ENCODE measurements at regions not wholly inside any gene's neighbourhood (a gene's known extent, or its start where the extent isn't known, plus 50 kb on each side); places are given as distances from the start of the nearest gene placed in this dataset.

GRCh38 chr5:143892271-143892670 lies 80.3 kb downstream of the HMHB1 start:
- TF ChIP-seq CTCF (IDR thresholded peaks at IDR 0.05): no peak

DNA sequence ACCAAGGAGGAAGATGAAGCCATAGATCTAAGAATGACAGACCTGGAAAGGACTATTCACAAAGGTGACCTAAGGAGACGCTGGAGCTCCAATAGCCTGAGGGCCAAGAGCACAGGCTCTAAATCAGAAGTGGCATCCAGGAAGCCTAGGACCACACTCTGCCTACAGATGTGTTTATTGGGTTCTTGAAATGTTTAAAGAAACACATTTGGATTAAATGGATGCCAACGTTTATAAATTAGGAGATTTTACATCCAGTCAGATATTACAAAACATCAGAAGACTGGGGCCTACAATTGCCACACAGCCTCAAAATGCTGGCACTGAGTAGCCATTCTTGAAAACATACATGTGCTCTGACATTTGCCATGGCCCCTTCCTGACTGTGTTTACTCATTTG lies 80.9 kb downstream of the HMHB1 start:
- DNase-seq: no peak

More at GRCh38 chr5:143892271-143892670, 80.3 kb downstream of the HMHB1 start:
- DNase-seq (no peak), ATAC-seq (no peak)
- no peak overlapping the region for H3K4me3 ChIP-seq
- H3K36me3 ChIP-seq (ENCODE audit: low read depth): no peaks in the 10 kb centered on the region
- intact Hi-C loops (cut with DNase I, micrococcal nuclease): no loop called here
- no peaks in the 10 kb centered on the region for H3K4me1 ChIP-seq (ENCODE audit: low read depth)
- no peaks in the 10 kb centered on the region for H3K9me3 ChIP-seq

GRCh38 chr5:143893638-143894037 lies 81.7 kb downstream of the HMHB1 start:
- no peak for TF ChIP-seq CTCF (IDR thresholded peaks at IDR 0.05)
- Histone ChIP-seq H3K4me1 (ENCODE audit: low read depth) (peaks cover 4% of the 10 kb centered on the region), H3K36me3 (ENCODE audit: low read depth) (no peaks in the 10 kb centered on the region), H3K4me3 (no peak overlapping the region), H3K9me3 (no peaks in the 10 kb centered on the region)
- DNase-seq (no peak), ATAC-seq (no peak)
- intact Hi-C loops (cut with DNase I, micrococcal nuclease): no loop called here

More for the DNA sequence above, 80.9 kb downstream of the HMHB1 start:
- intact Hi-C loops (cut with DNase I, micrococcal nuclease): no loop called here
- Histone ChIP-seq H3K36me3 (ENCODE audit: low read depth) (no peaks in the 10 kb centered on the region), H3K4me1 (ENCODE audit: low read depth) (no peaks in the 10 kb centered on the region), H3K4me3 (no peak overlapping the region), H3K9me3 (no peaks in the 10 kb centered on the region)
- TF ChIP-seq CTCF (IDR thresholded peaks at IDR 0.05): no peak
- no peak for ATAC-seq

DNA sequence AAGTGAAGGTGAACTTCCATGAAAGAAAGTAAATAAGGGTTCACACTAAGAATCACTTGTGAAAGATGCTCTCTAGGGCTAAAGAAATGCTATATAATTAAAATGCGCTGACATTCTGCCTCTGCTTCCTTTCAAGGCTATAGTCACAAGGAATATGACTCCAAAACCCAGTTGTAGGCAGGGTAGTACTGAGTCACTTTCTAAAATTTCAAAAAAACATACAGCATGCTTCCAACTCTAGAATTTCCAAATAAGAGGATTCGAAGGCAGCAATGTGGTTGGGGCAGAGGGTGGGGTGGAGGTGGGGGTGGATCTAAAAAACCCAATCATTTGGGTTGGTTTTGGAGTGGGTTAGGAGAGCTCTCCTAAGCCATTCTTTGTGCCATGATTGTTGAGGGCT lies 84.6 kb downstream of the HMHB1 start:
- Histone ChIP-seq H3K9me3 (no peaks in the 10 kb centered on the region), H3K36me3 (ENCODE audit: low read depth) (no peaks in the 10 kb centered on the region), H3K4me3 (no peak overlapping the region), H3K4me1 (ENCODE audit: low read depth) (peaks cover 4% of the 10 kb centered on the region)
- DNase-seq: no peak
- intact Hi-C loops (cut with DNase I, micrococcal nuclease): loop anchor here in 1 of 2 donors (5.0 kb wide), 1 partner anchor 286 kb away; no protein-coding TSS in a partner anchor
- ATAC-seq: no peak
- TF ChIP-seq CTCF (IDR thresholded peaks at IDR 0.05): no peak

- peaks cover 4% of the 10 kb centered on the region for H3K4me1 ChIP-seq (ENCODE audit: low read depth)
- intact Hi-C loops (cut with DNase I, micrococcal nuclease): loop anchor here in 1 of 2 donors (5.0 kb wide), 1 partner anchor 285 kb away; no protein-coding TSS in a partner anchor
- no peak for ATAC-seq
- H3K9me3 ChIP-seq: no peaks in the 10 kb centered on the region
- no peak for TF ChIP-seq CTCF (IDR thresholded peaks at IDR 0.05)
- H3K36me3 ChIP-seq (ENCODE audit: low read depth): no peaks in the 10 kb centered on the region
- H3K4me3 ChIP-seq: no peak overlapping the region
- DNase-seq: no peak
Measured at GRCh38 chr5:143896966-143897365, 85.0 kb downstream of the HMHB1 start.

GRCh38 chr5:143898381-143898780 lies 86.4 kb downstream of the HMHB1 start:
- H3K9me3 ChIP-seq: no peaks in the 10 kb centered on the region
- H3K36me3 ChIP-seq (ENCODE audit: low read depth): no peaks in the 10 kb centered on the region
- H3K4me3 ChIP-seq: no peak overlapping the region
- peak; percentile 24 for ATAC-seq
- peaks cover 4% of the 10 kb centered on the region for H3K4me1 ChIP-seq (ENCODE audit: low read depth)
- intact Hi-C loops (cut with DNase I, micrococcal nuclease): loop anchor here in 1 of 2 donors (5.0 kb wide), 1 partner anchor 284 kb away; no protein-coding TSS in a partner anchor
- DNase-seq: peak in 1 of 3 donors; percentile 20
- TF ChIP-seq CTCF (IDR thresholded peaks at IDR 0.05): no peak

Measured in mucosa of descending colon (tissue), 3 donors.